ENCODE measurements at regions not wholly inside any gene's neighbourhood (a gene's known extent, or its start where the extent isn't known, plus 50 kb on each side); places are given as distances from the start of the nearest gene placed in this dataset.
A peak's percentile ranks its signal among the peaks of the same experiment; 100 is the strongest.

- DNase-seq = no peak
Measured at GRCh38 chr5:104751969-104752368, 1189.4 kb upstream of the NUDT12 start.

GRCh38 chr5:104739905-104740304 lies 1177.3 kb upstream of the NUDT12 start:
- no peak for DNase-seq

- no peak for DNase-seq
Measured at GRCh38 chr5:104739503-104739902, 1176.9 kb upstream of the NUDT12 start.

GRCh38 chr5:104736073-104736472 lies 1173.5 kb upstream of the NUDT12 start:
- no peak for DNase-seq

- DNase-seq = no peak
Measured at GRCh38 chr5:104734046-104734445, 1171.5 kb upstream of the NUDT12 start.

GRCh38 chr5:104733063-104733669 lies 1170.6 kb upstream of the NUDT12 start:
- no peak for DNase-seq

- no peak for DNase-seq
Measured at GRCh38 chr5:104731331-104731730, 1168.7 kb upstream of the NUDT12 start.

- DNase-seq = no peak
Measured at GRCh38 chr5:104708027-104708426, 1145.4 kb upstream of the NUDT12 start.

- no peak for DNase-seq
Measured at GRCh38 chr5:104706600-104706999, 1144.0 kb upstream of the NUDT12 start.

- no peak for DNase-seq
Measured at GRCh38 chr5:104702212-104702611, 1139.6 kb upstream of the NUDT12 start.

- no peak for DNase-seq
Measured at GRCh38 chr5:104699438-104699837, 1136.8 kb upstream of the NUDT12 start.

GRCh38 chr5:104661256-104661655 lies 1098.7 kb upstream of the NUDT12 start:
- DNase-seq = no peak

- DNase-seq = no peak
Measured at GRCh38 chr5:104659497-104659896, 1096.9 kb upstream of the NUDT12 start.

- no peak for DNase-seq
Measured at GRCh38 chr5:104652271-104652861, 1089.8 kb upstream of the NUDT12 start.

- no peak for DNase-seq
Measured at GRCh38 chr5:104650313-104651055, 1087.9 kb upstream of the NUDT12 start.

- no peak for DNase-seq
Measured at GRCh38 chr5:104646416-104646815, 1083.8 kb upstream of the NUDT12 start.

GRCh38 chr5:104643320-104643719 lies 1080.7 kb upstream of the NUDT12 start:
- DNase-seq = no peak

- no peak for DNase-seq
Measured at GRCh38 chr5:104635227-104635626, 1072.6 kb upstream of the NUDT12 start.

- DNase-seq = no peak
Measured at GRCh38 chr5:104628911-104629310, 1066.3 kb upstream of the NUDT12 start.

- no peak for DNase-seq
Measured at GRCh38 chr5:104626122-104626521, 1063.5 kb upstream of the NUDT12 start.

- DNase-seq = no peak
Measured at GRCh38 chr5:104612005-104612404, 1049.4 kb upstream of the NUDT12 start.

GRCh38 chr5:104611135-104611767 lies 1048.7 kb upstream of the NUDT12 start:
- DNase-seq = no peak

GRCh38 chr5:104606258-104606829 lies 1043.8 kb upstream of the NUDT12 start:
- no peak for DNase-seq

GRCh38 chr5:104599726-104600125 lies 1037.1 kb upstream of the NUDT12 start:
- peak; percentile 26 for DNase-seq

All from DMS 273 treated with DMSO at 0.1 percent for 48 hours (cell line).